Astrocyte of the spinal cord (primary cell): ENCODE measurements at regions not wholly inside any gene's neighbourhood (a gene's known extent, or its start where the extent isn't known, plus 50 kb on each side); places are given as distances from the start of the nearest gene placed in this dataset.

ENCODE experiments used
- DNase-seq: peaks from one replicate; pipeline ENCODE4 v3.0.0; 2011; ENCODE audit warnings: low read depth, low spot score
- H3K4me3 ChIP-seq: 2 replicates; pipeline ENCODE4 v1.5.1; 2011; ENCODE audit warnings: low read depth, mild to moderate bottlenecking, low read length, moderate library complexity
- CTCF ChIP-seq: IDR thresholded peaks from 2 replicates; pipeline ENCODE4 v1.5.1; 2012; ENCODE audit warnings: low read depth, mild to moderate bottlenecking, low read length, inconsistent platforms
- in situ Hi-C: cut with HindIII; loops from 2 replicates; pipeline ENCODE4 v1.10.0; 2017; ENCODE audit warnings: low sequenced_read_pairs

GRCh38 chr11:32326522-32326921 is 108.8 kb downstream of the WT1 start:
- TF ChIP-seq CTCF: no peak
- in situ Hi-C loops: no loop called here
- H3K4me3 ChIP-seq: no peak overlapping the region
- no peak for DNase-seq

GRCh38 chr11:32328392-32328791 is 106.9 kb downstream of the WT1 start:
- in situ Hi-C loops: no loop called here
- no peak for TF ChIP-seq CTCF
- H3K4me3 ChIP-seq: no peak overlapping the region
- DNase-seq: no peak

GRCh38 chr11:32331098-32331497 is 104.2 kb downstream of the WT1 start:
- H3K4me3 ChIP-seq: no peak overlapping the region
- DNase-seq: no peak
- in situ Hi-C loops: no loop called here
- TF ChIP-seq CTCF: no peak

- in situ Hi-C loops: no loop called here
These were observed 103.5 kb downstream of the WT1 start for GRCh38 chr11:32331792-32332191.

GRCh38 chr11:32332990-32333319 is 102.4 kb downstream of the WT1 start:
- in situ Hi-C loops: no loop called here
- no peak for TF ChIP-seq CTCF
- no peak for DNase-seq
- peak overlapping the region; percentile 37 for H3K4me3 ChIP-seq

More at GRCh38 chr11:32331792-32332191, 103.5 kb downstream of the WT1 start:
- H3K4me3 ChIP-seq: no peak overlapping the region
- no peak for TF ChIP-seq CTCF
- no peak for DNase-seq

- peak; percentile 45 for DNase-seq
- in situ Hi-C loops: no loop called here
- H3K4me3 ChIP-seq: peak overlapping the region; percentile 37
- peak; percentile 53 for TF ChIP-seq CTCF
These were observed 101.9 kb downstream of the WT1 start for GRCh38 chr11:32333320-32333991.
